HPDE6-E6E7 (cell line): ENCODE measurements at regions not wholly inside any gene's neighbourhood (a gene's known extent, or its start where the extent isn't known, plus 50 kb on each side); places are given as distances from the start of the nearest gene placed in this dataset.
"Not testable (repeated sequence)": the region's sequence is repeated elsewhere in the genome, so short reads cannot be mapped to it uniquely, and the experiment has no call there.

Experiments used
- DNase-seq: peaks from one replicate; pipeline ENCODE4 v3.0.0; 2011; ENCODE audit warnings: missing footprints; ENCODE audit errors: extremely low spot score

DNA sequence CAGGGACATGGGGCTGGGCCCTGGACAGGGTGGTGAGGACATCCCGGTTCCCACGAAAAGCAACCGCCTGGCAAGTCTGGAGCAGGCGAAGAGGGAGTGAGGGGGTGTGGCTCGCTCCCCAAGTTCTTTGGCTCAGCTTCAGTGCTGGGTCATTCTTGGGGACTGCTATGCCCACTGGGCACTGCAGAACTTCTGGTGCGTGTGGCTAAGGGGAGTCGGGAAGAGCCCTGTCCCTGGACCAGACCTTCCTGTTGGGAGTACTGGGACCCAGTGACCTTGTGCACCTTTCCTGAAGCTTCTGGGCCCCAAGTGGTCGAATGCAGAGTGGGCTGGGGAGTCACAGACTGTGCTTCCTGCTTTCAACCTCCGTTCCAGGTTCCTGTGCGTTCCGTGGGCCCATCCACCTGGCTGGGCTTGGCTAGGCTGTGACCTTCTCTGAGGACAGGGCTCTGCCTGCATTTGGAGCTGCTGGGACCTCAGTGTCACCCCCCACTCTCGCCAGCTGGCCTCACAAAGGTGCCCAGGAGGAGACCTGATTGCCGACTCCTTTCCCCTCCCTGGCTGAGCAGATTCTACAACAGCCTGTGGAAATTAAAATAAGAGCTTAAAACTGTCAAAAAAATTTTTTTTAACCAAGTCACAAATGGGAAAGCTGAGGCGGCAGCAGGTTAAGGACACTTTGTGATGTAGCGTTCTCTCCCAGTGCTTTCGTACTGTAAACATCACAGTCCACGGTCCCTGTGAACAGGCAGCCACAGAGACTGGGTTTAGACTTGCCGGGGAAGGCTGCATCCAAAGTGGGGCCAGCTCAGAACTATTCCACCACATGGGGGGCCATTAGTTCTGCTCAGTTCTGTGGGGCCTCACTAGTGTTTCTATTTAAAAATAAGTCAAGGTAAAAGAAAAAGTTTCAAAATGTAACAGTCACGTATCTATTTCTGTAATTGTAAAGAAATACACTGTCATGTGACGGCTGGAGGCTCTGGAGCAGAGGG is 63.8 kb upstream of the WNT7B start:
- DNase-seq = no peak

DNA sequence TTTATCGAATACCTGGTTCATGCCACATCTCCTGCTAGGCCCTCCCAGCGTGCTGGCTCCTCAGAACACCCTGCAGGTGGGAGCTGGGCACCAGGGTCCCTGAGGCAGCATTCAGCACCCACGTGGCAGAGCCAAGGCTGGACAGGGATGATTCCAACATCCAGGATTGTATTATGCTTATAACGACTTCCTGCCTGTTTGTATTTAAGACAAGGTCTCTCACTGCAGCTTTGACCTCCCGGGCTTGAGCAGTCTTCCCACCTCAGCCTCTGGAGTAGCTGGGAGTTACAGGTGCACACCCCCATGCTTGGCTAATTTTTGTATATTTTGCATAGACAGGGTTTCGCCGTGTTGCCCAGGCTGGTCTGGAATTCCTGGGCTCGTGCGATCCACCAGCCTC is 64.7 kb upstream of the WNT7B start:
- no peak for DNase-seq

DNA sequence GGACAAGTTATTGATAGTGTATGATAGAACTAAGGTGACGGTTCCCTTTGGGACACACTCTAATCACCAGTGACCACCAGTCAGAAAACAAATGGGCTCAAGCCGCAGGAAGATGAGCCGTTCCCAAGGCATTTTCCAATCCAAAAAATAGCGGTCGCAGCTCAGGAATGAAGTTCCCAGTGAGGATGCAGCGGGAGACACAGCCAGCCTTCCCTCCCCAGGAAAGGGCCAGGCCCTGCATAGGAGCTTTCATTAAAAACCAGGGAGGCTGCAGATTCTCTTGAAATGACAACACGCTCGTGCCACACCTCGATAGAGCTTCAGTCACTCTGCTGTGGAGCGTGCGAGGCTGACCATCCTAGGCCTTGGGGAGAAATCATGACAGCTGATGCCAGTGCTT is 65.8 kb upstream of the WNT7B start:
- DNase-seq = no peak

DNA sequence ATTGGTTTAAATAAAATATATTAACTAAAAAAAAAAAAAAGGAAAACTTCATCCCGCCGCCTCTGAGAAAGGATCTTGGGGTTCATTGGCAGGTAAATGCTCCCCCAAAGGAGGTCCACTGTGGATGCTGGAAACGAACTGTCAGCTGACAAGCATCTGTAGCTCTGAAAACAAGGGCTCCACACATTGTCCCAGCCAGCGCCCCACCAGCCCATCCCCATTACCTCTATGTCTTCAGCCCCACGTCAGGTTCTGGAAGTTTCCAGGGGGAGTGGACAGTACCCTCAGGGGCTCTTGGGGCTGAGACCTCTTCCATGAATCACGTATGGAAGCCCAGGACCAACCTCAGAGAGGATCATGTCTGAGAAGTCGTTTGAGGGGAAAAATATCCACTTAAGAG is 66.4 kb upstream of the WNT7B start:
- no peak for DNase-seq

DNA sequence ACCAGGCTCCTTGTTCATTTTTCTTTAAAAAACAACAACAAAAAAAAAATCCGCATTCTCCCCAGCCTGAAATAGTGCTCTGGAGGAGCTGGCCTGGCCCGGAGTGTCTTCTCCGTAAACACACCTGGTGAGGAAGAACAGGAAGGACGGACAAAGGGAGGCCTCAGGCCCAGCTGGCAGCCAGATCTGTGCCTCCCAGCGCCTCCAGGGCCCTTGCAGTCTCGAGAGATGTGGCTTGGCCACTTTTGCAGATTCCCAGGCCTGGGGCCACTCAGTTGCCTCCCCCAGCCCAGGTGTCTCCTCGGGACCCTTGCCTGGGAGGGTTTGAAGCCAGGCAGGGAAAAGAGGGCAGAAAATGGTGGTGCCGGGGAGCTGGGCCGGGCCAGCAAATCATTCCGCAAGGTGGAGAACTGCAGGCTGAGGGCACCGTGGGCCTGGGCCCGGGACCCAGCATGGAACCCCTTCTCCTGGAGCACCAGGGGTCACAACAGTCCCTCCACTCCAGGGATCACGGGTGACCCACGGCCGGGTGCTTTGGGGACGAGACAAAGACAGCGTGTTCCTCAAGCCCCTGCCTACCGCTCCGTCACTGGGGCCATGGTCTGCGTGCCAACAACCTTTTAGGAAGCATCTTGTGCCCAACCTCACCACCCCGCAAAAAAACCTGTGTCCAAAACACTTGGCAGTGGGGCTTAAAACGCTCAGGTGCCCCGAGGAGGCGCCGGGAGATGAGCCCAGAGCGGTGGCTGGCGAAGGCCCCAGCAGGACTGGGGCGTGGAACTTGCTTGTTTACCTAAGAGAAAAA is 67.1 kb upstream of the WNT7B start:
- DNase-seq = no peak

DNA sequence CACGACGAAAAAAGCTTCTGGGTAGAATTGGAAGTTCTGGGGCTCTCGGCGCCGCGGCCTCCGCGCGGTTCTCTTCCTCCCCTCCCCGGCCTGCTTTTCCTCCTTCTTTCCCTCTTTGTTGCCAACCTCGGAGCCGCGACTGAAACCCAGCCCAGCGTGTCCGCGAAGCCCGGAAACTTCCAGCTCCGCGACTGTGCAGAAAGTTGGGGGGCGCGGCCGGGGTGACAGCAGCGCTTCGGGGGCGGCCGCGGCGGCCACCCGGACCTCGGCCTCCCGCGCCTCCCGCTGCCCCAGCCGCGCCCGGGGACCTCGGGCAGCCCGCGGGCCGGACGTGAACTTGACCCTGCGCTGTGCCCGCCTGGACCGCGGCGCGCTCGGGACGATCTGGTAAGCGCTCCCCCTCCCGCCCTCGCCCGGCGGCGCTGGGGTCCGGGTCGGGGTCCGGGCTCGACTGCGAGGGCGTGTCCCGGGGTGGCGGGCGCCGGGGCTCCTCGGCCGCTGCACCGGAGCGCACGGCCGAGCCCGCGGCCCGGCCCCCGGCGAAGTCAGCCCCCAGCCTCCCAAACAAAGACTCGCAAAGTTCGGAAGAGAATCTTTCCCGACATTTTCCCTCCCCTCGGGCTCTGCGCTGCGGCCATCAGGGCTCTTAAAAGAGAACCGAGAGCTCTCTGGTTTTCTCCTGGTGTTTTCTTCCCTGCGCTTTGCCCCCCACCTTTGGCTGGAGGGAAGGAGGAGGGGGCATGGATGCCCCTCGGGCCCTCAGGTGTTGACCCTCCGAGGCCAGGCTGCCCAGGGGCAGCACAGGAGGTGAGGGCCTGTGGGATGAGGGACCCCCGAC is 67.9 kb upstream of the WNT7B start:
- no peak for DNase-seq

DNA sequence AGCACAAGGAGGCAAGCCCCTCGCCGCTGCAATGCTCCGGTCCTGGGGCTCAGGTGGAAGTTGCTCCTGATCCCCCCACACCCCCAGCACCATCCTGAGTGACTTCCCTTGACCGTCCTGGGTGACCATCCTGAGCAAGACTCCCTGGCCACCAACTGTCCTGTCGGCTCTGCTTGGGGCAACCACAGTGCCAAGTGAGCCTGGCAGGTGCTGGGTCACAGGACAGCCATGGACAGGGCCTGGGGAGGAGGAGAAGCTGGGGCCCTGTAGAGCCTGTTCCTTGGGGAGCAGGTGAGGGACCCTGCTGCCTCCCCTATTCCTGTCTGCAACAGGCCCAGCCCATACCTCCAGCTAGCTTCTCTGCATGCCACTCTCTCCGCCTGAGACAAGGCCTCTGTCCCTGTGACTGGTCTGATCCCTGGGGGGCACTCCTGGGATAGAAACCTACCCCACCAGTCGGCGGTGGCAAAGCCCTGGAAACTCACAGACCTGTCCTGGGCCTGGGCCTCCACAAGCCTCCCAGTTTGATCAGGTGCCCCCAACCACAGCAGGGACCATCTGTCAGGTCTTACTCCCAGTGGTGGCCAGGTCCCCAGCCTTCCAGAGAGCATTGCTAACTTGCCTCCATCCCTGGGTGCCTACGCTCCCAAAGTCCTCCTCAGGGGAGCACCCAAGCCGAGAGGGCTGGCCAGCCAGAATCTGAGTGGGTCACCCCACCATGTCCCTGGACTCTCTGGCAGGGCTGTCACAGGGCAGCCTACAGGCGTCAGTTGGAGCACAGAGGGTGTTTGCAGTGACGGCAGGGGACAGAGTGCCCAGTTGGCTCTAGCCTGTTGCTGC is 68.7 kb upstream of the WNT7B start:
- DNase-seq = no peak

DNA sequence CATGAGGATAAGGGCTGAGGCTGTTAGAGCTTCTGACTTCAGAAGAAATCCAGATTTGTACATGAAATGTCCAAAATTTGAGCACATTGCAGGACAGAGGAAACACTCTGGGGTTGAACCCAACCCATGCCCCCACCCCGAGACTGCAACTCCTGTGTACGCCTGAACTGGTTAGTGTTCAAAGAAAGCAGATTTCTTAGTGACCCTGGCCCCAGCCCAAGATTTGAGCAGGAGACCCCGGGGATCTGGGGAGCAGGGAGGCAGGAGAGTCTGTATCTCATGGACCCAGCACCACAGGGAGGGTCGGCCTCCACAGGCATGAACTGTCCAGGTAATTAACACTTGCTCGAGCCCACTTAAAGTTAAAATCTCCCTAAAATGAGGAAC is 69.3 kb upstream of the WNT7B start:
- no peak for DNase-seq

DNA sequence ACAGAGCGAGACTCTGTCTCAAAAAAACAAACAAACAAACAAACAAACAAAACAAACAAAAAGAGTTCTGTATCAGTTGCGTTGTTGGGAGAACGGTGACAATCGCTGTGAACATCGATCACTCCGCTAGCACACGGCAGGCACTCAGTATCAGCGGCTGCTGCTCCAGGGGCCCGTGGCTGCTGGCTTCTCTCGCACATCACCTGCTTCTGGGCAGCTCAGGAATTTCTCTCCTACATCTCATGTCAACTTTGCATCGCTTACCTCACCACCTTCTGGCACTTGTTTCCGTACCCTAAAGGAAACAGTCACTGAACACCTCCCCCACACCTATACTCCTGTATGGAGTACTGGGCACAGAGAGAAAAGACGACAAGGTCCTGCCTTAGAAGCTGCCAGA is 70.3 kb upstream of the WNT7B start:
- DNase-seq = no peak

DNA sequence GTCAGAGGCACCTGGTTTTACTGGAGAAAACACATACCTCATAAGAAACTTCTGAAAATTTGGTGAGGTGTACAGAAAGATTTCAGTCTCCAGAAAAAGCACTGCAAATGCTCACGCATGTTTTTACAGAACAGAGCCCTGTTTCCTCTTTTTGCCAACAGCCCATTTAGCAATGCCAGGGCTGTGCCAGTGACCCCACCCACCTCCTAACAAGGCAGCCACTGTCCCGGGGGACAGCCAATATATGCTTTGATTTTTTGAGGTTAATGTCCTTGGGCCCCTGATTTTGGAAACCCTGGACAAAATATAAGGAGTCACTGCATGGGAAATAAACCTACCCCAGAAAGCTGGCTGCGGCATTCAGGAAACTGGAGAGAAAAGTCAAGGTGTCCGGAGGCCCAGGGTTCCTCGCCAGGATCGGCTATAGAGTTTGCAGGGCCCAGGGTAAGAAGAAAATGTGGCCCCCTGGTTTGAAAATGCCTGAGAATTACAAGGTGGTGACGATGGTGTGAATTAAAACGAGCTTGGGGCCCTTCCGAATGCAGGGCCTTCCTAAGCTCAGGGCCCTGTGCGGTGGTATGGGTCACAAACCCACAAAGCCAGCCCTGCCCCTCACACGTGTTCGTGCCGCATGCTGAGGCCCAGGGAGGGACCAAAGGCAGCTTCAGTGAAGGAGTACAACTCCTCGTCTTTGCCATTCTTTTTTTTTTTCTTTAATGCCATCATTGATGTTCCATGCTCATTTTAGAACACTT is 71.1 kb upstream of the WNT7B start:
- DNase-seq = no peak

DNA sequence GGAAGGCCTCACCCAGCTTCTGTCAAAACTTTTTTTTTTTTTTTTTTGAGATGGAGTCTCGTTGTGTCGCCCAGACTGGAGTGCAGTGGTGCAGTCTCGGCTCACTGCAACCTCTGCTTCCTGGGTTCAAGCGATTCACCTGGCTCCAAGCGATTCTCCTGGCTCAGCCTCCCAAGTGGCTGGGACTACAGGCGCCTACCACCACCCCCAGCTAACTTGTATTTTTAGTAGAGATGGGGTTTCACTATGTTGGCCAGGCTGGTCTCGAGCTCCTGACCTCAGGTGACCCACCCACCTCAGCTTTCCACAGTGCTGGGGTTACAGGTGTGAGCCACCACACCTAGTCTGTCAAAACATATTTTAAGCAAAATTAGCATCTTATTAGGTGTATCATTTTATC is 71.7 kb upstream of the WNT7B start:
- not testable (repeated sequence) for DNase-seq

DNA sequence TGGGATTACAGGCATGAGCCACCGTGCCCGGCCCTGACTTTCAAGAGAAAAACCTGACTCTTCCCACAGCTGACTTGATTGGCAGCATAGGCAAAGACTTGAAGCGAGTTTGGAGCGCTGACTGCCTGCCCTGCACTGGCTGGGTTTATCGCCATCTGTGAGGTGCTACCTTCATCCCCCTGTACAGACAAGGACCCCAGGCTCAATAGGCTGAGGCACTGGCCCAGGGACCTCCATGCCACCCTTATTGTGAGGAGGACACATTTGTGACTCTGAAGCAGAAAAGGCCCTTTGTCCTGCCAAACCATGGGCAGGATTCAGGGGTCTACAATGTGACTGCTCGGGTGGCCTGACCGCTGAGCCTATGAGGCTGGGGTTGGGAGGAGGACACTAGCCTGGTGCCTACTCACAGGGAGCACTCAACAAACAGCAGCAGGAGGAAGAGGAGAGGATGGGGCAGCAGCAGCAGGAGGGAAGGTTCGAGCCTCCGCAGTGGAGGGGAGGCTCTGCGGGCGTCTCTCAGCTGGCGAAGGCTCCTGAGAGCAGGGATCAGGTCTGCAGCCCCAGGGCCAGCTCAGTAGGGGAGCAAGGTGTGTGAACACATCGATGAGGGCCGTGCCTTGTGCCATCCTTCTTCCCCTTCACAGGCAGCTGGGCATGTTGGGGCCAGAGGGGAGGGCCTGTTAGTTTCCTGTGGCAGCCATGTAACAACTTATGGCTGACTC is 72.9 kb upstream of the WNT7B start:
- no peak for DNase-seq

DNA sequence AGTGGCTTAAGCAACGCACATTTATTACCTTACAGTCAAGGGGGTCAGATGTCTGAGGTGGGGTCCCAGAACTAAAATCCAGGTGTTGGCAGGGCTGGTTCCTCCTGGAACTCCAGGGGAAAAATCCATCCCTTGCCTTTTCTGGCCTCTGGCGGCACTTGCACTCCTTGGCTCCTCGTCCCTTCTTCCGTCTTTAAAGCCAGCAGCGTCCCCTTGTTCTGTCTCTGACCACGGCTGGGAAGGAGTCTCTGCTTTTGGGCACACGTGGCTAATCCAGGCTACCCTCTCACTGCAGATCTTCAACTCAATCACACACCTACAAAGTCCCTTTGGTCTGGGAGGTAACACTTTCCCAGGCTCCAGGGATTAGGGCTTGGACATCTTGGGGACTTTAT is 73.5 kb upstream of the WNT7B start:
- no peak for DNase-seq

DNA sequence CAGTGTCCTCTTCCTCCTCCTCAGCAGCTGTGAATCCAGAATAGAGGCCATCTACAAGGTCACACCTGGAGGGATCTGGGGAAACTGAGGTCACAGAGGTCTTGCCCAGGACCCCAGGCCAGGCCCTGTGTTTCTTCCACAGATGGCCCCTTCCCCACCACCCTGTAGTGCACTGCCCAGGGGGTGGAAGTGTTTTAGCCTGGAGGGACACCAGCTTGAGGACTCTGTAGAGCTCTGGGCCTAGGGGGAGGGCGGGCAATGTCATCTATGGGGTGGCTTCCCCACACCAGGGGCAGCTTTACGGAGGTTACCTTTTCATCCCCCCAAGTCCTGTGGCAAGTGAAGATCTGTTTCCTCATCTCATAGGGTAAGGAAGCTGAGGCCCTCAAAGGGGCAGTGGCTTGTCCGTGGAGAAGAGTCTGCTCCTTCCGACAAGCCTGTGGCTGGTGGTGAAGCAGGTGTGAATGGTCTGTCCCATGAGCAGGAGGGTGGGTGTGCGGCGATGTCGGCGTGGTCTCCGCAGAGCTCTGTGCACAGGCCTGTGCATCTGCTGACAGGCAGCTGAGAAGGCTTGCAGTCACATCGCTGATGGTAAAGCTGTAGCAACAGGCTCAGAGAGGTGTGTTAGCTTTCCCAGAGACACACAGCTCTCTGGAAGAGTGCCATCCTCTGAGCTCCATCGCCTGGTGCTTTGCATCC is 74.1 kb upstream of the WNT7B start:
- no peak for DNase-seq

DNA sequence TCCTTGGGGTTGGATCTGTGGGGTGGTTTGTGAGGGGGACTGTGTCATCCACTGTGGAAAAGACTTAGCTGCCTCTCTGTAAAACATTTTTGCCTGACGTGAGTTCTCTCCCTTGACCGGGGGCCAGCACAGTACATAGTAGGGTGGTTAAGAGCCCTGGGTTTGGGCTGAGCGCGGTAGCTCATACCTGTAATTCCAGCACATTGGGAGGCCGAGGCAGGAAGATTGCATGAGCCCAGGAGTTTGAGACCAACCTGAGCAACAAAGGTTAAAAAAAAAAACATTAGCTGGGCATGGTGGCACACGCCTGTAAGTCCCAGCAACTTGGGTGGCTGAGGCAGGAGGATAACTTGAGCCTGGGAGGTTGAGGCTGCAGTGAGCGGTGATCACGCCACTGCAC is 74.7 kb upstream of the WNT7B start:
- DNase-seq = no peak

DNA sequence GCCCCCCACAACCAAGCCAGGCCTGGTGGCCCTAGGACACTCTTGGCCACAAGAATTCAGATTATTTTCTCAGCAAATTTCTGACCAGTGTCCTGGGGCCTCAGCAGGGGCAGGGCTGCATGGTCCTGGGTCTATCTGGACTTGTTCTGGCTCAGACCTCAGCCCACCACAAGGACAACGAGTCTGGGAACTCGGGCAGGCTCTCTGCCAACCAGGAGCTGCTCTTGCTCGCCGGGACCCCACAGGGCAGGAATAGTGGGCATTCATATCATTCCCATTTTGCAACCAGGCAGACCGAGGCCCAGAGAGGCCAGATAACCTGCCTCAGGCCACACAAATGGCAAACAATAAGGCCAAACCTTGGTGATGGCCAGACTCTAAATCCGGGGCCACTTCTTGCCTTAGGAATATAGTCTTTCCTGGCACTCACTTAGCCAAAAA is 75.4 kb upstream of the WNT7B start:
- no peak for DNase-seq

DNA sequence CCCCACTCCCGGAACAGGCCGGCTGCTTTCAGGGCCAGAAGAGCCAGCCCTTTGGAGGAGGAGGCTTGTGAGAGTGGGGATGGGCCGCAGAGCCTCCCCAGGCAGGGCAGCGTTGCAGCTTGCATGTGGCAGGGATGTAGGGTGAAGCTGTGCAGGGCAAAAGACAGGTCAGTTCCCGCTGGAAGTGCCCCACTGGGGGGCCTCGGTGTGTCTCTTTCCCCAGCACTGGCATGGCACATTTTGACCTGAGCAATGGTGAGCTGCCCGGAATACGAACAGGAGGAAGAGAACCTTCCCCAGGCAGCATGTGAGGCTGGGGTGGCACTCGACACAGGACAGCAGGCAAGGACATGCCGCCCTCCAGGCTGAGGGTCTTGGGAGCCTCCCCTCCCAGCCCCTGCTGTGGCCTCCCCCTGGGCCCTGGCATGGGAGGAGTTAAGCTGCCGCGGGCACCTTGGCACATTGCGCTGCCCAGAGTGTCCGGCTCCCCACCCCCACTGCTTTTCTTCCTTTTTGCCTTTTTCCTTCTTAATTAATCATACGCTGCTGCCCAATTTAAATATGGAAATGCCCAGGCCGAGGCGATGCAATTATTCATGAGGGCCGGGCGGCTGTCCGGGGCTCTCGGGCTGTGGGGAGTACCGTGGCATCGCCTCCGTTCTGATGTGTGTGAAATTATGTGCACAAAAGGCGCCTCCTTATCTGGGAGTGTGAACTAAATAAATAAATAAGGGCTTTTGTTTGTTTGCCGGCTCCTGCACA is 76.0 kb upstream of the WNT7B start:
- no peak for DNase-seq

DNA sequence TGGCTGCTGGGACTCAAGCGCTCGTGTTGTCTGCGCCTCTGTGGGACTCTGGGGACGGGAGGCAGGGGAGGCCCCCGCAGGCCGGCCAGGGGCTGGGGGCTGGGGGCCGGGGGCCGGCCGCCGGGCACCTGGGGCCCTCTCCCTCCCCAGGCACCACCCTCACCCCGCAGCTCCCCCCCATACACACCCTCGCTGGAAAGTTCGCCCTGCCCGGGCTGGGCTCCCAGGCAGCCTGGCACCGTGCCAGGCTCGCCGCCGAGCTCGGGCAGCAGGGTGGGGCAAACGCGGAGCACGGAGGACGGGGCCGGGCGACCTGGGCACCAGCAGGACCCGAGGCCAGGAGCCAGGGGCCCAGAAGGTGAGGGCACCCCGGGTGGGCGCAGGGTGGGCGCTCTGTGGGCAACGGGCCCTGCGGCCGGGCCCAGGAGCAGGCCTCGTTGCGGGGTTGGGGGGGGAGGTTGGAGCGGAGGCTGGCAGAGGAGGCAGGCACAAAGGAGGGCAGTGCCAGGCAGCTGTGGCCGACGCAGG is 76.7 kb upstream of the WNT7B start:
- no peak for DNase-seq
